K562 (cell line): ENCODE measurements at regions not wholly inside any gene's neighbourhood (a gene's known extent, or its start where the extent isn't known, plus 50 kb on each side); places are given as distances from the start of the nearest gene placed in this dataset.
A peak's percentile ranks its signal among the peaks of the same experiment; 100 is the strongest.

Source experiments
- FOXA3 ChIP-seq, 2 experiments: fragments of 450-650 bp in 1 of 2; sonication (generic) in 1 of 2; formaldehyde crosslinking; IDR thresholded peaks in 1 of 2; conservative IDR thresholded peaks in 1 of 2; 2 replicates each; pipeline versions ENCODE4 v1.4.0 to v1.8.0; 2020 to 2022; ENCODE audit warnings: mild to moderate bottlenecking in 2 of 2, missing genetic modification reagents in 1 of 2
- FUS ChIP-seq: fragments of 200-400 bp; formaldehyde crosslinking; optimal IDR thresholded peaks from 2 replicates; pipeline ENCODE3; 2017; ENCODE audit warnings: low read depth, low read length
- GATAD2B ChIP-seq: fragments of 450-650 bp; IDR thresholded peaks from 2 replicates; pipeline ENCODE4 v1.6.1; 2017; ENCODE audit warnings: mild to moderate bottlenecking, borderline replicate concordance
- MGA ChIP-seq: fragments of 450-650 bp; IDR thresholded peaks from 2 replicates; pipeline ENCODE4 v1.6.1; 2016; ENCODE audit warnings: mild to moderate bottlenecking, moderate library complexity
- PTBP1 ChIP-seq: fragments of 200-400 bp; formaldehyde crosslinking; IDR thresholded peaks from 2 replicates; pipeline ENCODE4 v1.6.1; 2017; ENCODE audit warnings: low read depth, low read length
- RFX5 ChIP-seq: IDR thresholded peaks from 2 replicates; pipeline ENCODE4 v1.6.1; 2011; ENCODE audit warnings: low read depth, mild to moderate bottlenecking, improper control_type of control experiment, low read length
- RHOXF2B ChIP-seq: fragments of 250-450 bp; sonication (Bioruptor Pico); conservative IDR thresholded peaks from 2 replicates; pipeline ENCODE4 v1.5.1; 2021
- TCF7L2 ChIP-seq: fragments of 150-350 bp; IDR thresholded peaks from 2 replicates; pipeline ENCODE4 v1.6.1; 2016; ENCODE audit warnings: low read depth, mild to moderate bottlenecking, low read length, moderate library complexity
- TGIF2 ChIP-seq: sonication (generic); formaldehyde crosslinking; IDR thresholded peaks from 2 replicates; pipeline ENCODE4 v1.8.1; 2022; ENCODE audit warnings: mild to moderate bottlenecking, missing genetic modification reagents, moderate library complexity
- ZNF699 ChIP-seq: fragments of 250-450 bp; sonication (Bioruptor Pico); IDR thresholded peaks from 2 replicates; pipeline ENCODE4 v1.8.0; 2021; ENCODE audit warnings: mild to moderate bottlenecking, moderate library complexity; ENCODE audit not compliant: insufficient replicate concordance
- ZZZ3 ChIP-seq: fragments of 450-650 bp; IDR thresholded peaks from 2 replicates; pipeline ENCODE4 v1.6.1; 2016; ENCODE audit warnings: antibody characterized with exemption, mild to moderate bottlenecking, moderate library complexity
- TF ChIP-seq, protein P1 (sequence below): fragments of 250-450 bp; sonication (Bioruptor Pico); IDR thresholded peaks from 2 replicates; pipeline ENCODE4 v1.5.0; 2022; ENCODE audit warnings: mild to moderate bottlenecking
- TF ChIP-seq, protein P2 (sequence below): fragments of 250-450 bp; sonication (Bioruptor Pico); IDR thresholded peaks from 2 replicates; pipeline ENCODE4 v1.4.0; 2020; ENCODE audit warnings: borderline replicate concordance

DNA sequence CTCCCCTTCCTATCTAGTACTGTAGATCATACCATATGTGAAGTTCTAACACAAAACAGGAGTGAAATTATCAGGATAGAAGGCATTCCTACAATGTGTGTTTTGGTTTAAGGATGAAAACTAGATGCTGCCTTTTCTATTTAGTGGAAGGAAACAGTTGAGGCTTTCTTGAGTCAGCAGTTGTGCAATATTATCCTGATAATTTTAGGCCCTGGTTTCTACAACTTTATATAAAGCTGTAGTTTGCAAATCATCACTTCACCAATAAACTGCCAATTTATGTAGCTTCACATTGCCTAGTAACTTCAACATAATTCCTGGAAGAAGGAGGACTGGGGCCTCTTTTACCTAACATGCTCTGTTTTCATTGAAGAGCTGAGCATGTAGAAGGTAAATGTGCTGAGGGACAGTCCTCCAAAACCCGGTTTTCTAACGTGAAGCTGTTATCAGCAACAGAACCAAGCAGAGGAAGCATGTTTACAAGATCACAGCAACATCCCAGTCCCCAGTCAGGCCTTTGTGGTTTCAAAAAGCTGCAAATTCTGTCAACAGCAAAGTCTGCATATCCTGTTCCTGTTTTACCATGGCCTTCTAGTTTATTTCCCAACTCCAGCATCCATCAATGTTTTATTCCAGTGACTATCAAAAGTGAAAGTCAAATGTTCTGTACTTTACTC lies 513.4 kb upstream of the MEF2C start (continued):
- TF ChIP-seq MGA (0 out of 2 replicates have a peak, but pooled peaks have one; percentile 16), PTBP1 (no peak), RHOXF2B (CRISPR knock-in tag) (no peak), ZNF699 (CRISPR knock-in tag) (no peak), GATAD2B (no peak), FOXA3 (CRISPR knock-in tag; conservative IDR thresholded peaks at IDR 0.05 in 1 of 2, IDR thresholded peaks at IDR 0.05 in 1 of 2) (peak; percentile 78 to 83), TGIF2 (CRISPR knock-in tag) (no peak), TCF7L2 (no peak), FUS (no peak), RFX5 (no peak), ZZZ3 (no peak)
- TF ChIP-seq, protein P1, sequence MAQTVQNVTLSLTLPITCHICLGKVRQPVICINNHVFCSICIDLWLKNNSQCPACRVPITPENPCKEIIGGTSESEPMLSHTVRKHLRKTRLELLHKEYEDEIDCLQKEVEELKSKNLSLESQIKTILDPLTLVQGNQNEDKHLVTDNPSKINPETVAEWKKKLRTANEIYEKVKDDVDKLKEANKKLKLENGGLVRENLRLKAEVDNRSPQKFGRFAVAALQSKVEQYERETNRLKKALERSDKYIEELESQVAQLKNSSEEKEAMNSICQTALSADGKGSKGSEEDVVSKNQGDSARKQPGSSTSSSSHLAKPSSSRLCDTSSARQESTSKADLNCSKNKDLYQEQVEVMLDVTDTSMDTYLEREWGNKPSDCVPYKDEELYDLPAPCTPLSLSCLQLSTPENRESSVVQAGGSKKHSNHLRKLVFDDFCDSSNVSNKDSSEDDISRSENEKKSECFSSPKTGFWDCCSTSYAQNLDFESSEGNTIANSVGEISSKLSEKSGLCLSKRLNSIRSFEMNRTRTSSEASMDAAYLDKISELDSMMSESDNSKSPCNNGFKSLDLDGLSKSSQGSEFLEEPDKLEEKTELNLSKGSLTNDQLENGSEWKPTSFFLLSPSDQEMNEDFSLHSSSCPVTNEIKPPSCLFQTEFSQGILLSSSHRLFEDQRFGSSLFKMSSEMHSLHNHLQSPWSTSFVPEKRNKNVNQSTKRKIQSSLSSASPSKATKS = no peak
- TF ChIP-seq, protein P2, sequence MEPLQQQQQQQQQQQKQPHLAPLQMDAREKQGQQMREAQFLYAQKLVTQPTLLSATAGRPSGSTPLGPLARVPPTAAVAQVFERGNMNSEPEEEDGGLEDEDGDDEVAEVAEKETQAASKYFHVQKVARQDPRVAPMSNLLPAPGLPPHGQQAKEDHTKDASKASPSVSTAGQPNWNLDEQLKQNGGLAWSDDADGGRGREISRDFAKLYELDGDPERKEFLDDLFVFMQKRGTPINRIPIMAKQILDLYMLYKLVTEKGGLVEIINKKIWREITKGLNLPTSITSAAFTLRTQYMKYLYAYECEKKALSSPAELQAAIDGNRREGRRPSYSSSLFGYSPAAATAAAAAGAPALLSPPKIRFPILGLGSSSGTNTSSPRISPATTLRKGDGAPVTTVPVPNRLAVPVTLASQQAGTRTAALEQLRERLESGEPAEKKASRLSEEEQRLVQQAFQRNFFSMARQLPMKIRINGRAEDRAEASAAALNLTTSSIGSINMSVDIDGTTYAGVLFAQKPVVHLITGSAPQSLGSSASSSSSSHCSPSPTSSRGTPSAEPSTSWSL (CRISPR knock-in tag) = no peak
